ENCODE measurements at regions not wholly inside any gene's neighbourhood (a gene's known extent, or its start where the extent isn't known, plus 50 kb on each side); places are given as distances from the start of the nearest gene placed in this dataset.
A peak's percentile ranks its signal among the peaks of the same experiment; 100 is the strongest.

DNA sequence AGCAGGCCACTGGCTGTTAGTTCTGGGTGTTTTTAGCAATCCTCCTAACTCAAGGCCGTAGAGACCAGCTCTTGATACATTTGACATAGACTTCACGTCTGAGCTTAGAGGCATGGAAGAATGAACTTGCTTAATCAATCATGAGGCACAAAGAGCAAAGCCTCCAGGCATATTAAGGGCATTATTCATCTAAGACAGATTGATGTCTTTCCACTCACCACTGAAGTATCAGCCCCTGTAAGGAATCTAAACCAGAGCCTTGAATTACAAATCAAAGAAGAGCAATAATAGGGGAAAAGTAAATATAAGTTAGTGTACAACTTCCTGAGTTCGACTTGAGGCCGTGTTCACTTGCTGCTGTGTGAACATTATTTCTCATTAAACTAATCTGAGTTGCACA lies 1470.7 kb downstream of the AACS start:
- no peak overlapping the region for H3K27ac ChIP-seq (ENCODE audit: low read depth, low read length)
- no peak overlapping the region for H3K4me3 ChIP-seq (ENCODE audit: insufficient read depth, low read length)
- H2AFZ ChIP-seq (ENCODE audit: low read length): no peak overlapping the region
- no peak for DNase-seq (ENCODE audit: insufficient read length, low spot score, missing footprints)
- H3K9me3 ChIP-seq (ENCODE audit: low read depth, low read length): no peaks in the 10 kb centered on the region
- H3K27me3 ChIP-seq (ENCODE audit: insufficient read depth, low read length): no peaks in the 10 kb centered on the region
- no peaks in the 10 kb centered on the region for H3K79me2 ChIP-seq (ENCODE audit: insufficient read depth, low read length)
- no peak overlapping the region for H3K4me2 ChIP-seq (ENCODE audit: insufficient read depth, low read length)
- TF ChIP-seq, protein P1, sequence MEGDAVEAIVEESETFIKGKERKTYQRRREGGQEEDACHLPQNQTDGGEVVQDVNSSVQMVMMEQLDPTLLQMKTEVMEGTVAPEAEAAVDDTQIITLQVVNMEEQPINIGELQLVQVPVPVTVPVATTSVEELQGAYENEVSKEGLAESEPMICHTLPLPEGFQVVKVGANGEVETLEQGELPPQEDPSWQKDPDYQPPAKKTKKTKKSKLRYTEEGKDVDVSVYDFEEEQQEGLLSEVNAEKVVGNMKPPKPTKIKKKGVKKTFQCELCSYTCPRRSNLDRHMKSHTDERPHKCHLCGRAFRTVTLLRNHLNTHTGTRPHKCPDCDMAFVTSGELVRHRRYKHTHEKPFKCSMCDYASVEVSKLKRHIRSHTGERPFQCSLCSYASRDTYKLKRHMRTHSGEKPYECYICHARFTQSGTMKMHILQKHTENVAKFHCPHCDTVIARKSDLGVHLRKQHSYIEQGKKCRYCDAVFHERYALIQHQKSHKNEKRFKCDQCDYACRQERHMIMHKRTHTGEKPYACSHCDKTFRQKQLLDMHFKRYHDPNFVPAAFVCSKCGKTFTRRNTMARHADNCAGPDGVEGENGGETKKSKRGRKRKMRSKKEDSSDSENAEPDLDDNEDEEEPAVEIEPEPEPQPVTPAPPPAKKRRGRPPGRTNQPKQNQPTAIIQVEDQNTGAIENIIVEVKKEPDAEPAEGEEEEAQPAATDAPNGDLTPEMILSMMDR (IDR thresholded peaks at IDR 0.05; ENCODE audit: extremely low read depth, low read depth, low read length): no peak
- H4K20me1 ChIP-seq (ENCODE audit: insufficient read depth, low read length): no peaks in the 10 kb centered on the region
- no peaks in the 10 kb centered on the region for H3K4me1 ChIP-seq (ENCODE audit: insufficient read depth, low read length)
- H3K36me3 ChIP-seq (ENCODE audit: insufficient read depth, low read length): no peaks in the 10 kb centered on the region

- TF ChIP-seq, protein P1 (IDR thresholded peaks at IDR 0.05; ENCODE audit: extremely low read depth, low read depth, low read length): no peak
- DNase-seq (ENCODE audit: insufficient read length, low spot score, missing footprints): no peak
- no peaks in the 10 kb centered on the region for H3K79me2 ChIP-seq (ENCODE audit: insufficient read depth, low read length)
- H3K36me3 ChIP-seq (ENCODE audit: insufficient read depth, low read length): no peaks in the 10 kb centered on the region
- no peak overlapping the region for H3K4me2 ChIP-seq (ENCODE audit: insufficient read depth, low read length)
- H4K20me1 ChIP-seq (ENCODE audit: insufficient read depth, low read length): no peaks in the 10 kb centered on the region
- H2AFZ ChIP-seq (ENCODE audit: low read length): peak overlapping the region; percentile 17
- H3K4me3 ChIP-seq (ENCODE audit: insufficient read depth, low read length): no peak overlapping the region
- no peaks in the 10 kb centered on the region for H3K27me3 ChIP-seq (ENCODE audit: insufficient read depth, low read length)
- no peaks in the 10 kb centered on the region for H3K4me1 ChIP-seq (ENCODE audit: insufficient read depth, low read length)
- H3K27ac ChIP-seq (ENCODE audit: low read depth, low read length): no peak overlapping the region
- H3K9me3 ChIP-seq (ENCODE audit: low read depth, low read length): no peaks in the 10 kb centered on the region
Observed at GRCh38 chr12:126537961-126538530, 1472.8 kb downstream of the AACS start.

DNA sequence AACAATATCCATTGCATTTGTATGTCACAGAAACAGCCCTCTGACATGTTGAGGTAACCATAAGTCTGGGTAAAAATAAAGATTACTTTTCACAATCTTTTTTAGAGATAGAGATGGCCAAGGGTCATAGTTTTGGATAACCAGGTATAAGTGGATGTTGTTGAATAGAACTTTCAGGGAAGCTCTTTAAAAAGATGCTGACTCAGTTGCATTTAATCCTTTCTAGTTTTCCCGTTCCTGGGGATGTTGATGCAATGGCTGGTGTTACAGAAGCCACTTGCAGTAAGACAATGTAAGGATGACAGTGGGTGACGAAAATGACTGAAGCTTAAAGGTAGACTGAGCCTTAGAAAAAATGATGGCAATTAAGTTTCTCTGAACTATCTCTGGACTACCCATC lies 1473.7 kb downstream of the AACS start:
- Histone ChIP-seq H3K36me3 (ENCODE audit: insufficient read depth, low read length) (no peaks in the 10 kb centered on the region), H3K9me3 (ENCODE audit: low read depth, low read length) (no peaks in the 10 kb centered on the region), H2AFZ (ENCODE audit: low read length) (no peak overlapping the region), H4K20me1 (ENCODE audit: insufficient read depth, low read length) (no peaks in the 10 kb centered on the region), H3K4me1 (ENCODE audit: insufficient read depth, low read length) (no peaks in the 10 kb centered on the region), H3K4me3 (ENCODE audit: insufficient read depth, low read length) (no peak overlapping the region), H3K27ac (ENCODE audit: low read depth, low read length) (no peak overlapping the region), H3K4me2 (ENCODE audit: insufficient read depth, low read length) (no peak overlapping the region), H3K79me2 (ENCODE audit: insufficient read depth, low read length) (no peaks in the 10 kb centered on the region), H3K27me3 (ENCODE audit: insufficient read depth, low read length) (no peaks in the 10 kb centered on the region)
- TF ChIP-seq, protein P1 (IDR thresholded peaks at IDR 0.05; ENCODE audit: extremely low read depth, low read depth, low read length): no peak
- no peak for DNase-seq (ENCODE audit: insufficient read length, low spot score, missing footprints)

DNA sequence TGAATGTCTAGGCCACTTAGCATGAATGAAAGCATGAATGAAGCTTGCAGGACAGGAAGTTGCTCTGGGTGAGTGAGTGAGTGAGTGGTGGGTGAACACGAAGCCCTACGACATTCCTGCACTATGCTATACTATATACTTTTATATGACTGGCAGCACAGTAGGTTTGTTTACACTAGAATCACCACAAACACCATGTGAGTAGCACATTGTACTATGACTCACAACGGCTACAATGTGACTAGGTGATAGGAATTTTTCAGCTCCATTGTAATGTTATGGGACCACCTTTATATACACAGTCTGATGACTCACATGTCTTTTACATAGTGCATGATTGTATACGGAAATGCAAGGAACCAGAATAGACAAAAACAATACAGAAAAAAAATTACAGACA lies 1480.2 kb downstream of the AACS start:
- Histone ChIP-seq H3K9me3 (ENCODE audit: low read depth, low read length) (no peaks in the 10 kb centered on the region), H3K36me3 (ENCODE audit: insufficient read depth, low read length) (no peaks in the 10 kb centered on the region), H3K27me3 (ENCODE audit: insufficient read depth, low read length) (no peaks in the 10 kb centered on the region), H4K20me1 (ENCODE audit: insufficient read depth, low read length) (no peaks in the 10 kb centered on the region), H3K27ac (ENCODE audit: low read depth, low read length) (no peak overlapping the region), H3K4me3 (ENCODE audit: insufficient read depth, low read length) (no peak overlapping the region), H3K79me2 (ENCODE audit: insufficient read depth, low read length) (no peaks in the 10 kb centered on the region), H3K4me2 (ENCODE audit: insufficient read depth, low read length) (no peak overlapping the region), H2AFZ (ENCODE audit: low read length) (no peak overlapping the region), H3K4me1 (ENCODE audit: insufficient read depth, low read length) (no peaks in the 10 kb centered on the region)
- DNase-seq (ENCODE audit: insufficient read length, low spot score, missing footprints): no peak
- TF ChIP-seq, protein P1 (IDR thresholded peaks at IDR 0.05; ENCODE audit: extremely low read depth, low read depth, low read length): no peak
